ENCODE measurements at regions not wholly inside any gene's neighbourhood (a gene's known extent, or its start where the extent isn't known, plus 50 kb on each side); places are given as distances from the start of the nearest gene placed in this dataset.

DNA sequence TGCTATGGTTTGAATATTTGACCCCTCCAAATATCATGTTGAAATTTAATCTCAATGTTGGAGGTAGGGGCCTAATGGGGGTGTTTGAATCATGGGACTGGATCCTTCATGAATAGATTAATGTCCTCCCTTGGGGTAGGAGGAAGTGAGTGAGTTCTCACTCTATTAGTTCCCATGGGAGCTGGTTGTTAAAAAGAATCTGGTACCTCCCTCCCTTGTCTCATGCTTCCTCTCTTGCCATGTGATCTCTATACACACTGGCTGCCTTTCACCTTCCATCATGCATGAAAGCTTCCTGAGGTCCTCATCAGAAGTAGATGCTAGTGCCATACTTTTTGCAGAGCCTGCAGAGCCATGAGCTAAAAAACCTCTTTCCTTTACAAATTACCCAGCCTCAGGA, 177.7 kb upstream of the MCTP2 start:
- intact Hi-C loops (cut with DNase I; ENCODE audit: low total_unique reads) = no loop called here
- DNase-seq = no peak
- H3K36me3 ChIP-seq = no peaks in the 10 kb centered on the region
- H3K27me3 ChIP-seq = no peaks in the 10 kb centered on the region
- no peak overlapping the region for H3K4me3 ChIP-seq
- no peaks in the 10 kb centered on the region for H3K9me3 ChIP-seq
- H3K27ac ChIP-seq = no peak overlapping the region
- H3K4me1 ChIP-seq = no peaks in the 10 kb centered on the region
- TF ChIP-seq, protein P1, sequence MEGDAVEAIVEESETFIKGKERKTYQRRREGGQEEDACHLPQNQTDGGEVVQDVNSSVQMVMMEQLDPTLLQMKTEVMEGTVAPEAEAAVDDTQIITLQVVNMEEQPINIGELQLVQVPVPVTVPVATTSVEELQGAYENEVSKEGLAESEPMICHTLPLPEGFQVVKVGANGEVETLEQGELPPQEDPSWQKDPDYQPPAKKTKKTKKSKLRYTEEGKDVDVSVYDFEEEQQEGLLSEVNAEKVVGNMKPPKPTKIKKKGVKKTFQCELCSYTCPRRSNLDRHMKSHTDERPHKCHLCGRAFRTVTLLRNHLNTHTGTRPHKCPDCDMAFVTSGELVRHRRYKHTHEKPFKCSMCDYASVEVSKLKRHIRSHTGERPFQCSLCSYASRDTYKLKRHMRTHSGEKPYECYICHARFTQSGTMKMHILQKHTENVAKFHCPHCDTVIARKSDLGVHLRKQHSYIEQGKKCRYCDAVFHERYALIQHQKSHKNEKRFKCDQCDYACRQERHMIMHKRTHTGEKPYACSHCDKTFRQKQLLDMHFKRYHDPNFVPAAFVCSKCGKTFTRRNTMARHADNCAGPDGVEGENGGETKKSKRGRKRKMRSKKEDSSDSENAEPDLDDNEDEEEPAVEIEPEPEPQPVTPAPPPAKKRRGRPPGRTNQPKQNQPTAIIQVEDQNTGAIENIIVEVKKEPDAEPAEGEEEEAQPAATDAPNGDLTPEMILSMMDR (IDR thresholded peaks at IDR 0.05) = no peak
- no peak for TF ChIP-seq POLR2A (IDR thresholded peaks at IDR 0.05)

DNA sequence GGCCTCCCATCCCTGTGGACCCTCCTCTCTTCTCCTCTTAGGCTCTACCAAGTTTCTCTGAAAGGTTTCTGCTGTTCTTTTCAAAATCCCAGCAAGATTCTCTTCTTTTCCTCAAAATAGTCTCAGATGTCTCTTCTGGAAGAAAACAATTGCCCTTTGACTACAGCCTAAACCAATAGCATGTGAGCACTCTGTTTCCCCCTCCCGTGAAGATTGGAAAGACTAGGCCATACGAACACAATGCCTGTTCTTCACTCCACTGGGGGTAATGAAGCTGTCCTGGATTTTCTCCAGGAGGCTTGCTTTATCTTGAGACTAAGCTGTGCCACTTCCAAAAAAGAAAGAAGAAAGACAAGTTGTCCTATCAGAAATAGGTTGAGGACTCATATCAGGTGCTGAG, 178.7 kb upstream of the MCTP2 start:
- no peak for DNase-seq
- intact Hi-C loops (cut with DNase I; ENCODE audit: low total_unique reads) = no loop called here
- H3K36me3 ChIP-seq = no peaks in the 10 kb centered on the region
- TF ChIP-seq, protein P1 (IDR thresholded peaks at IDR 0.05) = no peak
- TF ChIP-seq POLR2A (IDR thresholded peaks at IDR 0.05) = no peak
- H3K9me3 ChIP-seq = no peaks in the 10 kb centered on the region
- no peaks in the 10 kb centered on the region for H3K4me1 ChIP-seq
- no peak overlapping the region for H3K27ac ChIP-seq
- no peaks in the 10 kb centered on the region for H3K27me3 ChIP-seq
- no peak overlapping the region for H3K4me3 ChIP-seq

DNA sequence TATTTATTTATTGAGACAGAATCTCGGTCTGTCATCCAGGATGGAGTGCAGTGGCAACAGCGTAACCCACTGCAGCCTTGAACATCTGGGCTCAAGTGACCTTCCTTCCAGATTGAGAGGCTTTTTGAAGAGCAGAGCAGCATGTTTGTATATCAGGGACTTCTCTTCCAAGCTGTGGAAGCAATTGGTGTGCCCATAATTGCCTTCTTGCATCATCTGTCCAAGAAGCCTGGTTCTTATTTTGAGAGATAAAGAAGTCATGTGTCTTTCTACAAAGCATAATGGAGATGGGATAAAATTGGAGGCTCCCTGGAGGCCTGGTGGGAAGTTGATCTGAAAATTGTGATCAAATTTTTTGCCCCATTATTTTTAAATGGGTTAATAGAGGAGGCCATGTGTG, 183.8 kb upstream of the MCTP2 start:
- TF ChIP-seq, protein P1 (IDR thresholded peaks at IDR 0.05) = no peak
- TF ChIP-seq POLR2A (IDR thresholded peaks at IDR 0.05) = no peak
- intact Hi-C loops (cut with DNase I; ENCODE audit: low total_unique reads) = no loop called here
- Histone ChIP-seq H3K9me3 (no peaks in the 10 kb centered on the region), H3K27me3 (no peaks in the 10 kb centered on the region), H3K4me3 (no peak overlapping the region), H3K36me3 (no peaks in the 10 kb centered on the region), H3K27ac (no peak overlapping the region), H3K4me1 (no peaks in the 10 kb centered on the region)
- DNase-seq = no peak

DNA sequence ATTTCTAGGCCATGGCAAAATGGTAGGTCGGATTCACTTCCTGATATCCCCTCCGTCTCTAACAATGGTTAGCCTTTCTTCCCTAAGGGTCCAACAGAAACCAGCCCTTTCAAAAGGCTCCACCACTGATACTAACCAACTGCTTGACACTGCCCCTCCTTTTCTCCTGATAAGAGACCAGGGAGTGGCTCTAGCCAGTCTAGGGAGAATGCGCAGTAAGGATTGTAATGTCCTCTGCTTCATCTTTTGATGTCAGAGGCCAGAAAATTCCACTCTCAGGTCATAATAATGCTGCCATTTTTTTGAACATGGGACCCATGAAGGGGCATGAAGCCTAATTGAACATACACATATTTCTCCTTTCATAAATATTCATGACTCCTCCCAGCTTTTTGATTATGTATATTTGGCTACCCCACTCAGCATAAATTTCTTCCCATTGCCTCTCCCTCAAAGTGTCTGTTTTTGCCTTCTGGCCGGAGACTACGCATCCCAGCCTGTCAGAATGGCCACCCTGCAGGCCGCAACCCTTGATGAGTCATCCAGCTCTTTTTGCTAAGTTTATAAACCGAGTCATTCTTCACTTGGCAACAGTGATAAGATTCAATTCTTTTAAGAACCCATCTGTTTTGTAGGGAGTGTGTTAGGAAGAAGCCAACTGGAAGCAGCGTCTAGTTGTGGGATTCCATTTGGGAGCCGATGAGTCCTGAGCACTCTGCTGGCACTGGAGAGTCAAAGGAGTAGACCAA, 189.0 kb upstream of the MCTP2 start:
- no peak overlapping the region for H3K4me3 ChIP-seq
- intact Hi-C loops (cut with DNase I; ENCODE audit: low total_unique reads) = no loop called here
- peak in 1 of 2 donors; percentile 37 for DNase-seq
- peak overlapping the region in 1 of 2 donors; percentile 50 for H3K27ac ChIP-seq
- H3K4me1 ChIP-seq = no peaks in the 10 kb centered on the region
- no peak for TF ChIP-seq POLR2A (IDR thresholded peaks at IDR 0.05)
- TF ChIP-seq, protein P1 (IDR thresholded peaks at IDR 0.05) = no peak
- H3K27me3 ChIP-seq = no peaks in the 10 kb centered on the region
- H3K9me3 ChIP-seq = no peaks in the 10 kb centered on the region
- no peaks in the 10 kb centered on the region for H3K36me3 ChIP-seq

DNA sequence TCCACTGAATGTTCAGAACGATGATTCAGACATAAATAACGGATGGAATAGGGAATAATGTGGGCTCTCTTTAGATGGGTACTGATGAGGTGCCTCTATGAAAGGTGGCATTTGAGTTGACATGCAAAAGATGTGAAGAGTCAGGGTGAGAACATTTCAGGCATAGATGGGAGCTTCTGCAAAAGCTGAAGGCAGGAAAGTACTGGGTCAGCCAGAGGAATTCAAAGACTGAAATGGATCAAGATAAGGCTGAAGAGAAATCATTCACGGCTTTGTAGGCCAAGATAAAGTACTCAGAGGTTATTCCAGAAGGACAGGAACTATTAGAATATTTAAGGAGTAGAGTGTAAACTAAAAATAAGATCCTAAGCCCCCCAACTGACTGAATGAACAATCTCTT, 189.6 kb upstream of the MCTP2 start:
- peak overlapping the region in 1 of 2 donors; percentile 36 for H3K27ac ChIP-seq
- no peak for TF ChIP-seq POLR2A (IDR thresholded peaks at IDR 0.05)
- TF ChIP-seq, protein P1 (IDR thresholded peaks at IDR 0.05) = no peak

More for the DNA sequence above, 189.6 kb upstream of the MCTP2 start:
- H3K27me3 ChIP-seq = no peaks in the 10 kb centered on the region
- H3K36me3 ChIP-seq = no peaks in the 10 kb centered on the region
- H3K4me1 ChIP-seq = no peaks in the 10 kb centered on the region
- no peak for DNase-seq
- intact Hi-C loops (cut with DNase I; ENCODE audit: low total_unique reads) = no loop called here
- no peak overlapping the region for H3K4me3 ChIP-seq
- H3K9me3 ChIP-seq = no peaks in the 10 kb centered on the region

Measured in uterus (tissue), 3 donors.